HG02884 (cell line): ENCODE measurements at regions not wholly inside any gene's neighbourhood (a gene's known extent, or its start where the extent isn't known, plus 50 kb on each side); places are given as distances from the start of the nearest gene placed in this dataset.

ENCODE experiments used
- ATAC-seq: cut with Tn5 transposase; IDR thresholded peaks from one replicate; pipeline ENCODE4 v1.9.1; 2021; ENCODE audit warnings: mild to moderate bottlenecking, moderate library complexity; ENCODE audit not compliant: unreplicated experiment

DNA sequence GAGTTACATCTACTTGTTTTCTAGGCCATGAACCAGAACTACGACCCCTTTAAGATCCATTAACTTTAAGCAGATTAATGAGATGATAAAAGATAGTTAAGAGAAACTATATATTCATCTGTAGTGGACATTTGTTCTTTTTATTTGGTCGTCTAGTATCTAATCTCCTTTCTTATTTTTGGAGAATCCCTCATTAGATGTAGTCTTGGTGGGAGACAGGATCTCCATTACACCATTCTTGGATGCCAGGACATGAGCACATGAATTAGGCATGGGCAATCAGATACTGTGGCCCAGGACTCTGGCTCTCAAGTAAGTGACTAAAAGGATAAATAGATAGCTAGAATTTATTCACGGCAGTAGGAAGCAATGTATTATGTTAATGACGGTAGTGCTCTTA lies 245.0 kb downstream of the ATP23 start:
- ATAC-seq = no peak

DNA sequence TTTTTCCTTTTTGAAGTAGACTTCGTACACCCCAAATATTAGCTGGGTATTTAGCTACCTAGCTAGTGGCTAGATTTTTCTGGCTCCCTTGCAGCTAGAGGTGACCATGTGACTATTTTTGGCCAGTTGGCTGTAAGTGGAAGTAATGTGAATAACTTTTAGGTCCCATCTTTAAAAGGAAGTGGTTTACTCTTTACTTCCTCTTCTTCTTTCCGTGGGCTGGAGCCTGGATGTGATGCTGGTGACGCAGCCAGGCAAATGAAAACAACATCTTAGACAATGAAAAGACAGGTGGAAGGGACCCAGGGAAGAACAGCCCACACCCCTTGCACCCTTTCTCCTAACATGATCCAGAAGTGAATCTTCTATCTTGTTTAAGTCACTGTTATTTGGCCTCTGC lies 245.5 kb downstream of the ATP23 start:
- no peak for ATAC-seq

GRCh38 chr12:58189030-58189429 lies 247.7 kb downstream of the ATP23 start:
- ATAC-seq = no peak

DNA sequence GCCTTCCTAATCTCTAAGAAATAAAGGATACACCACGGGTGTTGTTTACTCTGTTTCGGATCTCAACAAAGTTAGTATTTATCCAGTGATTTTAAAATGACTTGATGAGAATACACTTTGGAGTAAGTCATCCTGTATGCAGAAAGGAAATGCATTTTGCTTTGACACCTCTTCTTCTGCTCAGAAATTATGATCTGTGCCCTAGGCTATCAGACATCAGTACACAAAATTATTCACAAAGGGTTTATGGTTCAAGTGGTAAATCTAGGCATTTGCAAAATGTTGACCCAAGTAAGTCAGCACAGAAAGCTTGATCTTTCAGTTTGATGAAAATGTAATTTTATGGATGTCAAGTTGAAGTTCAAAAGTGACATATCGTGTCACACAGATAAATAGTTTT lies 248.5 kb downstream of the ATP23 start:
- ATAC-seq = no peak

GRCh38 chr12:58190618-58191017 lies 249.3 kb downstream of the ATP23 start:
- ATAC-seq = no peak

- no peak for ATAC-seq
Measured at GRCh38 chr12:58196971-58197370, 255.6 kb downstream of the ATP23 start.

GRCh38 chr12:58202933-58203718 lies 261.8 kb downstream of the ATP23 start:
- no peak for ATAC-seq

GRCh38 chr12:58204071-58204470 lies 262.7 kb downstream of the ATP23 start:
- no peak for ATAC-seq

DNA sequence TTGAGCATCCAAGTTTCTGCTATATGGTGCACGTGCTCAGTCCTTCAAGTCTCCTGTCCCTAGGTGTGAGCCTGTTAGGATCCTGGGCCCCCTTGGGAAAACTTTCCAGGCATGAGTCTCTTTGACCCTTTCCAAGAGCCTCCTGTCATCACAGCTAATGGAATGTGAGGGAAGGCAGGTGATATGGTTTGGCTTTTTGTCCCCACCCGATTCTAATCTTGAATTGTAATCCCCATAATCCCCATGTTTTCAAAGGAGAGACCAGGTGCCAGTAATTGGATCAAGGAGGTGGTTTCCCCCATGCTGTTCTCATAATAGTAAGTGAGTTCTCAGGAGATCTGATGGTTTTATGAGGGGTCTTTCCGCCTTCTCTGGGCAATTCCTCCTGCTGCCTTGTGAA lies 265.5 kb downstream of the ATP23 start:
- no peak for ATAC-seq

DNA sequence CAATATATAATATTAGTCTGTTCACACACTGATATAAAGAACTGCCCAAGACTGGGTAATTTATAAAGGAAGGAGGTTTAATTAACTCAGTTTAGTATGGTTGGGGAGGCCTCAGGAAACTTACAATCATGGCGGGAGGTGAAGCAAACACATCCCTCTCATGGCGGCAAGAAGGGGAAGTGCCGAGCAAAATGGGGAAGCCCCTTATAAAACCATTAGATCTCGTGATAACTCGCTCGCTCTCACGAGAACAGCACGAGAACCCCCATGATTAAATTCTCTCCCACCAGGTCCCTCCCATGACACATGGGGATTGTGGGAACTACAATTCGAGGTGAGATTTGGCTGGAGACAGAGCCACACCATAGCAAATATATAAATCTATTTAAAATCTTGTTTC lies 269.8 kb downstream of the ATP23 start:
- no peak for ATAC-seq

DNA sequence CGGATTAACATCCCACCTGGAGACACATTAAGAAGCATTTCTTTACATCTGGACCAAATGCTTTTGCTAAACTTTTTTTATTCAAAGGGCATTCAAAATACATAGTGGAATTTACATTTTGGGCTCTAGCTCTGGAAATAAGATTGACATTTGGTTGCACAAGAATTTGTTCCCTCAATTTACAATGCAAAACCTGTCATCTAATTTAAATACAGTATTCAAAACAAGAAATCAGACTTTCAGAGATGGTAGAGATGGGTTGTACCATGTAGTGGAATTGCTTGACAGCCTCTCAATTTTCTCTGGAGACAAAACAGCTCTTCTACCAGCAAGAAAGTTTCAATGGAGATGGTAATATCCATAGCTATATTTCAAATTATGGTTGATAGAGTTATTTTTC lies 275.8 kb downstream of the ATP23 start:
- ATAC-seq = no peak

DNA sequence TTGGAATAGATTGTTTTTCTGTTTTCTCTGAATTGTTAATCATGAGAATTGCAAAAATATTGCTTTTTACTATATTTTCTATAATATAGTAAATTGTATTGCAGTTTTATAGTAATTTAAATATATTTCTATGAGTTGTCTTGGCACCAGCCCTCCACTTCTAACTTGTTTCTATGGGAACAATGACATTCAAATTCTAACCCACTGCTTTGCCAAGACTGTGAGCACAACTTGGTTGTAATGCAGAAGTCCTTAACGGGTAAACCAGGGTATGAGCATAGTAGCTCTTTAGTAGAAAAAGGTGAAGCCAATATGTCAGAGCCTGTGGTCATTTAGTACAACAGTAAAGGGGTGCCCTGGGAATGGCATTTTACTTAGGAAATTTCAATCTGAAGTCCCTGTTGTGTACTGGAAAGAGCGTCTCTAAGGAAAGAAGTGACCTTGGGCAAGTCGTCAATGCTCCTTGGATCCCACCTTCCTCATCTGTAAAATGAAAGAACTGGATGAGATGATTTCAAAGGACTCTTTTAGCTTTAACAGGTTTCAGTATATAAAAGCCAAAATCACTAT lies 283.3 kb downstream of the ATP23 start:
- no peak for ATAC-seq

DNA sequence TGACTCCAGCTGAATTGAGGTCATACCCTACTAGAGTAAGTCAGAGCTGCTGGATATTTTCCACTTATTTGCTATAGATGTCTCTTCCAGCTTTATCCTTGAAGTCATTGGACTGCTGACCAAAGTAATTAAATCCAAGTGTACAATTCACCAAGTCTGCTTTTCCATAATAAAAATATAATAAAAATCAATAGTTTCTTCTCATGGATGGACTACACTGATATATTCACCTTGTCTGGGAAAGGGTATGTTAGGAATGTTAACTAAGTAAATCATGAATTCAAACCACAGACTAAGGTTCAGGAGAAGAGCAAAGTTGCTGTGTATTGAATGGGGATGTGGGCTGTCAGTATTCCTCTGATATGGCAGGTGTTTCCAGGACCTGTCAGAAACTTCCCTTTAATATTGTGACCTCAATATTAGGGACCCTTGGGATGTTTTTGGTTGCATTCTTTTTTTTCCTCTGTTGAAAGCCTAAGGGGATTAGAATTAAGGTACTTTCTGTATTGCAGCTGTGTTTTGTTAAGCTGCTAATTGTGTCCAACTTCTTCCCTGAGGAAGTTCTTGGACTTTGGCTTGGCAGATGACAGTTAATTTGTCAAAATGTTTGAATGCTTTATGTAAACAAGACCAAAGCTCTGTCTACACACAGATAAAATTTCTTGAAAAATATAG lies 284.0 kb downstream of the ATP23 start:
- ATAC-seq = no peak

- ATAC-seq = no peak
Measured at GRCh38 chr12:58233886-58234285, 292.5 kb downstream of the ATP23 start.

GRCh38 chr12:58238411-58238810 lies 297.0 kb downstream of the ATP23 start:
- ATAC-seq = no peak

- no peak for ATAC-seq
Measured at GRCh38 chr12:58241099-58241498, 299.7 kb downstream of the ATP23 start.

GRCh38 chr12:58242796-58243630 lies 301.6 kb downstream of the ATP23 start:
- ATAC-seq = no peak

DNA sequence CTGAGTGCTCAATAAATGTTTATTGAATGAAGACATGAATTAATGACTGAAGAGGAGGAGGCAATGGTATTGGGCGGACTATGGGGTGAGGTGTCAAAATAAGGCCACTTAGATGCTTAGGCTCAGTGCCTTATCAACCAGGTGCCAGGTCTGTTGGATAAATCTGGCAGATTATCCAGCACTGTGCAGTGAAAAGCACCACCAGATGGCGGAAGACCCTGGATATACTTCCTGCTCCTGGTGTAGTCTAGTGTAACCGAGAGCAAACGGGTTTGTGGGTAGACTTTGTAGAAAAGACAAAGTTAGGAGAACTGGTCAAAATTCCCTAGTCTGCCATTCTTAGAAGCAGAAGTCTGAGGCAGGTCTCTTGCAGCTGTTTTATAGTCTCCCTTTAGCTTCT lies 306.3 kb downstream of the ATP23 start:
- ATAC-seq = no peak

GRCh38 chr12:58248599-58248998 lies 307.2 kb downstream of the ATP23 start:
- ATAC-seq = no peak

GRCh38 chr12:58249610-58250009 lies 308.2 kb downstream of the ATP23 start:
- ATAC-seq = no peak

- ATAC-seq = no peak
Measured at GRCh38 chr12:58250077-58250476, 308.7 kb downstream of the ATP23 start.
